SU-DHL-6 (cell line): ENCODE measurements at regions not wholly inside any gene's neighbourhood (a gene's known extent, or its start where the extent isn't known, plus 50 kb on each side); places are given as distances from the start of the nearest gene placed in this dataset.

ENCODE experiments used
- EZH2phosphoT487 ChIP-seq: fragments of 200-600 bp; sonication (generic), shearing (Covaris generic); conservative IDR thresholded peaks from 2 replicates; pipeline ENCODE4 v1.6.1; 2018; ENCODE audit warnings: mild to moderate bottlenecking, antibody characterized with exemption, low read length, moderate library complexity, mixed read lengths
- TF ChIP-seq, protein P1 (sequence below): fragments of 200-600 bp; sonication (generic); IDR thresholded peaks from one replicate; pipeline ENCODE4 v1.5.1; 2017; ENCODE audit warnings: antibody characterized with exemption, mild to moderate bottlenecking, low read length, moderate library complexity; ENCODE audit not compliant: insufficient read depth, poor library complexity, severe bottlenecking

DNA sequence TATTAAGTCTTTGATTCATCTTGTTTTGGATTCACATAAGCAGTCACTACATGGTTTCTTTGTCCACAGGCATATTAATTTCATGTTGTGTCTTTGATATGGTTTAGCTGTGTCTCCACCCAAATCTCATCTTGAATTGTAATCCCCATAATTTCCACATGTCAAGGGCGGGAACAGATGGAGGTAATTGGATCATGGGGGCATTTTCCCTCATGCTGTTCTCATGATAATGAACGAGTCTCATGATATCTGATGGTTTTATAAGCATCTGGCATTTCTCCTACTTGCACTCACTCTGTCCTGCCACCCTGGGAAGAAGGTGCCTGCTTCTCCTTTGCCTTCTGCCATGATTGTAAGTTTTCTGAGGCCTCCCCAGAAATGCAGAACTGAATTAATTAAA lies 1811.2 kb upstream of the PCDH10 start:
- TF ChIP-seq, protein P1, sequence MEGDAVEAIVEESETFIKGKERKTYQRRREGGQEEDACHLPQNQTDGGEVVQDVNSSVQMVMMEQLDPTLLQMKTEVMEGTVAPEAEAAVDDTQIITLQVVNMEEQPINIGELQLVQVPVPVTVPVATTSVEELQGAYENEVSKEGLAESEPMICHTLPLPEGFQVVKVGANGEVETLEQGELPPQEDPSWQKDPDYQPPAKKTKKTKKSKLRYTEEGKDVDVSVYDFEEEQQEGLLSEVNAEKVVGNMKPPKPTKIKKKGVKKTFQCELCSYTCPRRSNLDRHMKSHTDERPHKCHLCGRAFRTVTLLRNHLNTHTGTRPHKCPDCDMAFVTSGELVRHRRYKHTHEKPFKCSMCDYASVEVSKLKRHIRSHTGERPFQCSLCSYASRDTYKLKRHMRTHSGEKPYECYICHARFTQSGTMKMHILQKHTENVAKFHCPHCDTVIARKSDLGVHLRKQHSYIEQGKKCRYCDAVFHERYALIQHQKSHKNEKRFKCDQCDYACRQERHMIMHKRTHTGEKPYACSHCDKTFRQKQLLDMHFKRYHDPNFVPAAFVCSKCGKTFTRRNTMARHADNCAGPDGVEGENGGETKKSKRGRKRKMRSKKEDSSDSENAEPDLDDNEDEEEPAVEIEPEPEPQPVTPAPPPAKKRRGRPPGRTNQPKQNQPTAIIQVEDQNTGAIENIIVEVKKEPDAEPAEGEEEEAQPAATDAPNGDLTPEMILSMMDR = no peak
- TF ChIP-seq EZH2phosphoT487 = no peak
